Neutrophil (primary cell): ENCODE measurements at regions not wholly inside any gene's neighbourhood (a gene's known extent, or its start where the extent isn't known, plus 50 kb on each side); places are given as distances from the start of the nearest gene placed in this dataset.

Experiments
- H3K27ac ChIP-seq: fragments of 200-600 bp; sonication (generic); 2 replicates; pipeline ENCODE4 v1.5.1; 2016; ENCODE audit warnings: mild to moderate bottlenecking, moderate library complexity
- H3K27me3 ChIP-seq: fragments of 200-600 bp; sonication (generic); 2 replicates; pipeline ENCODE4 v1.6.0; 2016; ENCODE audit warnings: mild to moderate bottlenecking
- H3K36me3 ChIP-seq: fragments of 200-600 bp; sonication (generic); 2 replicates; pipeline ENCODE4 v1.5.1; 2017
- H3K4me1 ChIP-seq, 2 experiments: fragments of 200-600 bp in 1 of 2; sonication (generic) in 1 of 2; 1 replicate in 1 of 2; 2 replicates in 1 of 2; pipeline versions ENCODE4 v1.5.1 to v1.6.1; 2013 to 2016; ENCODE audit warnings: low read depth in 1 of 2, low read length in 1 of 2, mild to moderate bottlenecking in 1 of 2, moderate library complexity in 1 of 2; ENCODE audit not compliant: control insufficient read depth in 1 of 2, insufficient read depth in 1 of 2
- H3K4me3 ChIP-seq, 2 experiments: fragments of 200-600 bp in 1 of 2; sonication (generic) in 1 of 2; 1 replicate in 1 of 2; 2 replicates in 1 of 2; pipeline ENCODE4 v1.5.1; 2013 to 2016; ENCODE audit warnings: low read depth in 1 of 2, low read length in 1 of 2, mild to moderate bottlenecking in 1 of 2, moderate library complexity in 1 of 2
- H3K9me3 ChIP-seq: fragments of 200-600 bp; sonication (generic); 2 replicates; pipeline ENCODE4 v1.5.1; 2016
- CTCF ChIP-seq: fragments of 200-600 bp; sonication (generic); IDR thresholded peaks from 2 replicates; pipeline ENCODE4 v1.5.1; 2016; ENCODE audit warnings: antibody characterized with exemption

GRCh38 chr9:106076711-106077110 lies 382.4 kb downstream of the TMEM38B start:
- H3K27me3 ChIP-seq: no peaks in the 10 kb centered on the region
- no peak for TF ChIP-seq CTCF
- H3K4me3 ChIP-seq: no peak overlapping the region
- H3K4me1 ChIP-seq: no peaks in the 10 kb centered on the region
- H3K36me3 ChIP-seq: no peaks in the 10 kb centered on the region
- H3K9me3 ChIP-seq: no peaks in the 10 kb centered on the region
- no peak overlapping the region for H3K27ac ChIP-seq

- Histone ChIP-seq H3K9me3 (no peaks in the 10 kb centered on the region), H3K27me3 (no peaks in the 10 kb centered on the region), H3K4me3 (no peak overlapping the region), H3K27ac (no peak overlapping the region), H3K4me1 (no peaks in the 10 kb centered on the region), H3K36me3 (no peaks in the 10 kb centered on the region)
- no peak for TF ChIP-seq CTCF
Observed at GRCh38 chr9:106077731-106078130, 383.4 kb downstream of the TMEM38B start.

GRCh38 chr9:106082621-106083020 lies 388.3 kb downstream of the TMEM38B start:
- Histone ChIP-seq H3K27ac (no peak overlapping the region), H3K4me1 (no peaks in the 10 kb centered on the region), H3K9me3 (no peaks in the 10 kb centered on the region), H3K27me3 (no peaks in the 10 kb centered on the region), H3K36me3 (no peaks in the 10 kb centered on the region), H3K4me3 (no peak overlapping the region)
- no peak for TF ChIP-seq CTCF

GRCh38 chr9:106084702-106085101 lies 390.4 kb downstream of the TMEM38B start:
- no peaks in the 10 kb centered on the region for H3K27me3 ChIP-seq
- no peak overlapping the region for H3K4me3 ChIP-seq
- no peaks in the 10 kb centered on the region for H3K4me1 ChIP-seq
- TF ChIP-seq CTCF: no peak
- no peaks in the 10 kb centered on the region for H3K36me3 ChIP-seq
- H3K9me3 ChIP-seq: no peaks in the 10 kb centered on the region
- H3K27ac ChIP-seq: no peak overlapping the region

- H3K4me1 ChIP-seq: no peaks in the 10 kb centered on the region
- no peak overlapping the region for H3K27ac ChIP-seq
- H3K9me3 ChIP-seq: no peaks in the 10 kb centered on the region
- TF ChIP-seq CTCF: no peak
- H3K27me3 ChIP-seq: no peaks in the 10 kb centered on the region
- H3K4me3 ChIP-seq: no peak overlapping the region
- H3K36me3 ChIP-seq: no peaks in the 10 kb centered on the region
Observed at GRCh38 chr9:106085479-106085878, 391.1 kb downstream of the TMEM38B start.

- Histone ChIP-seq H3K27me3 (no peaks in the 10 kb centered on the region), H3K4me1 (no peaks in the 10 kb centered on the region), H3K4me3 (no peak overlapping the region), H3K9me3 (no peaks in the 10 kb centered on the region), H3K36me3 (no peaks in the 10 kb centered on the region), H3K27ac (no peak overlapping the region)
- TF ChIP-seq CTCF: no peak
Observed at GRCh38 chr9:106092083-106092482, 397.7 kb downstream of the TMEM38B start.
